ENCODE measurements at regions not wholly inside any gene's neighbourhood (a gene's known extent, or its start where the extent isn't known, plus 50 kb on each side); places are given as distances from the start of the nearest gene placed in this dataset.

- H3K9me1 ChIP-seq (ENCODE audit: control insufficient read depth, extremely low read depth, insufficient read depth, low read length), result no peaks in the 10 kb centered on the region
- no peaks in the 10 kb centered on the region for H3K79me2 ChIP-seq (ENCODE audit: control insufficient read depth, insufficient read depth, low read length)
- no peak overlapping the region for H3K4me3 ChIP-seq (ENCODE audit: control insufficient read depth in 2 of 3, extremely low read depth in 1 of 3, insufficient read depth in 2 of 3, low read depth in 1 of 3, low read length in 3 of 3)
- no peak overlapping the region for H2AFZ ChIP-seq (ENCODE audit: control insufficient read depth, low read length)
- no peak overlapping the region for H3K9ac ChIP-seq (ENCODE audit: control insufficient read depth, extremely low read depth, insufficient read depth, low read length)
- no peaks in the 10 kb centered on the region for H3K36me3 ChIP-seq (ENCODE audit: control insufficient read depth in 2 of 2, extremely low read depth in 1 of 2, insufficient read depth in 2 of 2, low read length in 2 of 2)
- no peak for FAIRE-seq
- dilution Hi-C loops (cut with MboI; ENCODE audit: extremely low pct_ligation_motif_present, low sequenced_read_pairs), result no loop called here
- H3K4me2 ChIP-seq (ENCODE audit: control insufficient read depth, extremely low read depth, insufficient read depth, low read depth, low read length), result no peak overlapping the region
- TF ChIP-seq EZH2 (IDR thresholded peaks at IDR 0.05; ENCODE audit: low read length) (no peak), CTCF (optimal IDR thresholded peaks at IDR 0.05 in 1 of 3, IDR thresholded peaks at IDR 0.05 in 1 of 3, conservative IDR thresholded peaks at IDR 0.05 in 1 of 3; ENCODE audit: extremely low read depth in 1 of 3, insufficient read depth in 2 of 3, low read length in 3 of 3) (no peak)
- H3K9me3 ChIP-seq (ENCODE audit: control insufficient read depth, low read depth, low read length), result no peaks in the 10 kb centered on the region
- H3K4me1 ChIP-seq (ENCODE audit: control insufficient read depth, extremely low read depth, insufficient read depth, low read length), result no peaks in the 10 kb centered on the region
- no peaks in the 10 kb centered on the region for H4K20me1 ChIP-seq (ENCODE audit: control insufficient read depth, extremely low read depth, insufficient read depth, low read length)
- DNase-seq (ENCODE audit: low read depth, low spot score), result no peak
- no peak overlapping the region for H3K27ac ChIP-seq (ENCODE audit: control insufficient read depth, insufficient read depth, low read length)
- no peaks in the 10 kb centered on the region for H3K27me3 ChIP-seq (ENCODE audit: control insufficient read depth, extremely low read depth, insufficient read depth, low read length)
Measured at GRCh38 chr3:148329481-148330235, 368.0 kb upstream of the AGTR1 start.

GRCh38 chr3:148330542-148330941 lies 367.2 kb upstream of the AGTR1 start:
- Histone ChIP-seq H3K27me3 (ENCODE audit: control insufficient read depth, extremely low read depth, insufficient read depth, low read length) (no peaks in the 10 kb centered on the region), H3K4me2 (ENCODE audit: control insufficient read depth, extremely low read depth, insufficient read depth, low read depth, low read length) (no peak overlapping the region), H3K27ac (ENCODE audit: control insufficient read depth, insufficient read depth, low read length) (no peak overlapping the region), H4K20me1 (ENCODE audit: control insufficient read depth, extremely low read depth, insufficient read depth, low read length) (no peaks in the 10 kb centered on the region), H3K79me2 (ENCODE audit: control insufficient read depth, insufficient read depth, low read length) (no peaks in the 10 kb centered on the region), H3K36me3 (ENCODE audit: control insufficient read depth in 2 of 2, extremely low read depth in 1 of 2, insufficient read depth in 2 of 2, low read length in 2 of 2) (no peaks in the 10 kb centered on the region), H3K9ac (ENCODE audit: control insufficient read depth, extremely low read depth, insufficient read depth, low read length) (no peak overlapping the region), H3K4me1 (ENCODE audit: control insufficient read depth, extremely low read depth, insufficient read depth, low read length) (no peaks in the 10 kb centered on the region), H3K4me3 (ENCODE audit: control insufficient read depth in 2 of 3, extremely low read depth in 1 of 3, insufficient read depth in 2 of 3, low read depth in 1 of 3, low read length in 3 of 3) (no peak overlapping the region), H3K9me3 (ENCODE audit: control insufficient read depth, low read depth, low read length) (no peaks in the 10 kb centered on the region), H2AFZ (ENCODE audit: control insufficient read depth, low read length) (no peak overlapping the region), H3K9me1 (ENCODE audit: control insufficient read depth, extremely low read depth, insufficient read depth, low read length) (no peaks in the 10 kb centered on the region)
- TF ChIP-seq CTCF (optimal IDR thresholded peaks at IDR 0.05 in 1 of 3, IDR thresholded peaks at IDR 0.05 in 1 of 3, conservative IDR thresholded peaks at IDR 0.05 in 1 of 3; ENCODE audit: extremely low read depth in 1 of 3, insufficient read depth in 2 of 3, low read length in 3 of 3) (no peak), EZH2 (IDR thresholded peaks at IDR 0.05; ENCODE audit: low read length) (no peak)
- DNase-seq (ENCODE audit: low read depth, low spot score) (no peak), FAIRE-seq (no peak)
- dilution Hi-C loops (cut with MboI; ENCODE audit: extremely low pct_ligation_motif_present, low sequenced_read_pairs), result no loop called here

Measured in keratinocyte (primary cell).